ENCODE measurements at regions not wholly inside any gene's neighbourhood (a gene's known extent, or its start where the extent isn't known, plus 50 kb on each side); places are given as distances from the start of the nearest gene placed in this dataset.
"Not testable (repeated sequence)": the region's sequence is repeated elsewhere in the genome, so short reads cannot be mapped to it uniquely, and the experiment has no call there.

- Histone ChIP-seq H3K4me3 (replicated peaks in 1 of 3; ENCODE audit: insufficient read depth in 1 of 3, low read depth in 1 of 3, low read length in 3 of 3) (no peak overlapping the region), H3K36me3 (ENCODE audit: control insufficient read depth in 2 of 2, extremely low read depth in 1 of 2, insufficient read depth in 2 of 2, low read length in 2 of 2) (no peaks in the 10 kb centered on the region), H3K9me1 (replicated peaks; ENCODE audit: control insufficient read depth, extremely low read depth, insufficient read depth, low read length) (no peaks in the 10 kb centered on the region), H3K9me3 (replicated peaks; ENCODE audit: control insufficient read depth, insufficient read depth, low read length) (no peaks in the 10 kb centered on the region), H3K27ac (ENCODE audit: insufficient read depth, low read depth, low read length) (no peak overlapping the region), H3K9ac (replicated peaks; ENCODE audit: extremely low read depth, insufficient read depth, low read length) (no peak overlapping the region), H3K27me3 (ENCODE audit: control insufficient read depth in 2 of 2, insufficient read depth in 2 of 2, low read length in 2 of 2) (no peaks in the 10 kb centered on the region), H3K4me1 (ENCODE audit: control insufficient read depth, extremely low read depth, insufficient read depth, low read length) (no peaks in the 10 kb centered on the region), H4K20me1 (replicated peaks; ENCODE audit: control insufficient read depth, extremely low read depth, insufficient read depth, low read length) (no peaks in the 10 kb centered on the region), H3K4me2 (ENCODE audit: insufficient read depth, low read length) (no peak overlapping the region), H3K79me2 (ENCODE audit: control insufficient read depth, insufficient read depth, low read length) (no peaks in the 10 kb centered on the region), H2AFZ (ENCODE audit: low read depth, low read length) (no peak overlapping the region)
- intact Hi-C loops (cut with micrococcal nuclease) (no loop called here), dilution Hi-C loops (cut with MboI; ENCODE audit: extremely low pct_ligation_motif_present, low sequenced_read_pairs) (no loop called here)
- no TSS peak for BruUV-seq (replicated peaks)
- no peak for TF ChIP-seq EZH2 (IDR thresholded peaks at IDR 0.05; ENCODE audit: borderline replicate concordance, low read depth, low read length, severe bottlenecking)
- TF ChIP-seq JUN (IDR thresholded peaks at IDR 0.05; ENCODE audit: borderline replicate concordance, insufficient read depth, insufficient read length, low read depth) = no peak
- DNase-seq (ENCODE audit: low read depth, low spot score) (no peak), FAIRE-seq (no peak)
- ChIA-PET CTCF (no interaction called here), POLR2A (no interaction called here)
These were observed 590.2 kb upstream of the SPRY2 start for GRCh38 chr13:80931118-80931517.

GRCh38 chr13:80928241-80928640 lies 587.3 kb upstream of the SPRY2 start:
- Histone ChIP-seq H3K27ac (ENCODE audit: insufficient read depth, low read depth, low read length) (no peak overlapping the region), H3K9me3 (replicated peaks; ENCODE audit: control insufficient read depth, insufficient read depth, low read length) (no peaks in the 10 kb centered on the region), H3K36me3 (ENCODE audit: control insufficient read depth in 2 of 2, extremely low read depth in 1 of 2, insufficient read depth in 2 of 2, low read length in 2 of 2) (no peaks in the 10 kb centered on the region), H3K4me2 (ENCODE audit: insufficient read depth, low read length) (no peak overlapping the region), H2AFZ (ENCODE audit: low read depth, low read length) (no peak overlapping the region), H3K4me1 (ENCODE audit: control insufficient read depth, extremely low read depth, insufficient read depth, low read length) (peaks cover 15% of the 10 kb centered on the region), H3K4me3 (replicated peaks in 1 of 3; ENCODE audit: insufficient read depth in 1 of 3, low read depth in 1 of 3, low read length in 3 of 3) (no peak overlapping the region), H3K79me2 (ENCODE audit: control insufficient read depth, insufficient read depth, low read length) (no peaks in the 10 kb centered on the region), H4K20me1 (replicated peaks; ENCODE audit: control insufficient read depth, extremely low read depth, insufficient read depth, low read length) (no peaks in the 10 kb centered on the region), H3K27me3 (ENCODE audit: control insufficient read depth in 2 of 2, insufficient read depth in 2 of 2, low read length in 2 of 2) (no peaks in the 10 kb centered on the region), H3K9me1 (replicated peaks; ENCODE audit: control insufficient read depth, extremely low read depth, insufficient read depth, low read length) (no peaks in the 10 kb centered on the region), H3K9ac (replicated peaks; ENCODE audit: extremely low read depth, insufficient read depth, low read length) (no peak overlapping the region)
- DNase-seq (ENCODE audit: low read depth, low spot score) (no peak), FAIRE-seq (no peak)
- dilution Hi-C loops (cut with MboI; ENCODE audit: extremely low pct_ligation_motif_present, low sequenced_read_pairs) = no loop called here
- ChIA-PET POLR2A (no interaction called here), CTCF (no interaction called here)
- no TSS peak for BruUV-seq (replicated peaks)
- TF ChIP-seq JUN (IDR thresholded peaks at IDR 0.05; ENCODE audit: borderline replicate concordance, insufficient read depth, insufficient read length, low read depth) (no peak), EZH2 (IDR thresholded peaks at IDR 0.05; ENCODE audit: borderline replicate concordance, low read depth, low read length, severe bottlenecking) (no peak)
- intact Hi-C loops (cut with micrococcal nuclease) = no loop called here

- H2AFZ ChIP-seq (ENCODE audit: low read depth, low read length); DNase-seq (ENCODE audit: low read depth, low spot score); H3K9ac ChIP-seq (replicated peaks; ENCODE audit: extremely low read depth, insufficient read depth, low read length); H3K27me3 ChIP-seq (ENCODE audit: control insufficient read depth in 2 of 2, insufficient read depth in 2 of 2, low read length in 2 of 2); H4K20me1 ChIP-seq (replicated peaks; ENCODE audit: control insufficient read depth, extremely low read depth, insufficient read depth, low read length); H3K79me2 ChIP-seq (ENCODE audit: control insufficient read depth, insufficient read depth, low read length); FAIRE-seq; POLR2A ChIA-PET; H3K4me3 ChIP-seq (replicated peaks in 1 of 3; ENCODE audit: insufficient read depth in 1 of 3, low read depth in 1 of 3, low read length in 3 of 3); BruUV-seq (replicated peaks); H3K27ac ChIP-seq (ENCODE audit: insufficient read depth, low read depth, low read length); H3K9me3 ChIP-seq (replicated peaks; ENCODE audit: control insufficient read depth, insufficient read depth, low read length); intact Hi-C loops (cut with micrococcal nuclease); dilution Hi-C loops (cut with MboI; ENCODE audit: extremely low pct_ligation_motif_present, low sequenced_read_pairs); H3K36me3 ChIP-seq (ENCODE audit: control insufficient read depth in 2 of 2, extremely low read depth in 1 of 2, insufficient read depth in 2 of 2, low read length in 2 of 2); H3K4me2 ChIP-seq (ENCODE audit: insufficient read depth, low read length); CTCF ChIA-PET; H3K9me1 ChIP-seq (replicated peaks; ENCODE audit: control insufficient read depth, extremely low read depth, insufficient read depth, low read length): not testable (repeated sequence)
- H3K4me1 ChIP-seq (ENCODE audit: control insufficient read depth, extremely low read depth, insufficient read depth, low read length) = peaks cover 27% of the 10 kb centered on the region
These were observed 585.1 kb upstream of the SPRY2 start for GRCh38 chr13:80926024-80926423.

Measured in endothelial cell of umbilical vein (primary cell).